ENCODE measurements at regions not wholly inside any gene's neighbourhood (a gene's known extent, or its start where the extent isn't known, plus 50 kb on each side); places are given as distances from the start of the nearest gene placed in this dataset.

GRCh38 chr4:117327491-117327890 is 242.1 kb upstream of the TRAM1L1 start:
- TF ChIP-seq CTCF (IDR thresholded peaks at IDR 0.05; ENCODE audit: poor library complexity, severe bottlenecking): no peak
- Histone ChIP-seq H3K36me3 (ENCODE audit: low read depth) (no peaks in the 10 kb centered on the region), H3K27ac (ENCODE audit: poor library complexity, severe bottlenecking) (no peak overlapping the region), H3K4me1 (ENCODE audit: insufficient read depth, poor library complexity, severe bottlenecking) (peaks cover 4% of the 10 kb centered on the region), H3K4me3 (ENCODE audit: severe bottlenecking) (no peak overlapping the region), H3K27me3 (ENCODE audit: insufficient read depth, poor library complexity, severe bottlenecking) (no peaks in the 10 kb centered on the region), H3K9me3 (ENCODE audit: severe bottlenecking) (no peaks in the 10 kb centered on the region)
- DNase-seq (ENCODE audit: low spot score) (no peak), ATAC-seq (ENCODE audit: low read depth) (no peak)

- Histone ChIP-seq H3K4me3 (ENCODE audit: severe bottlenecking) (no peak overlapping the region), H3K27ac (ENCODE audit: poor library complexity, severe bottlenecking) (no peak overlapping the region), H3K4me1 (ENCODE audit: insufficient read depth, poor library complexity, severe bottlenecking) (peaks cover 4% of the 10 kb centered on the region), H3K36me3 (ENCODE audit: low read depth) (no peaks in the 10 kb centered on the region), H3K27me3 (ENCODE audit: insufficient read depth, poor library complexity, severe bottlenecking) (no peaks in the 10 kb centered on the region), H3K9me3 (ENCODE audit: severe bottlenecking) (no peaks in the 10 kb centered on the region)
- no peak for TF ChIP-seq CTCF (IDR thresholded peaks at IDR 0.05; ENCODE audit: poor library complexity, severe bottlenecking)
- ATAC-seq (ENCODE audit: low read depth) (no peak), DNase-seq (ENCODE audit: low spot score) (no peak)
These were observed 243.0 kb upstream of the TRAM1L1 start for GRCh38 chr4:117328333-117328732.

GRCh38 chr4:117331817-117332216 is 246.4 kb upstream of the TRAM1L1 start:
- ATAC-seq (ENCODE audit: low read depth): no peak
- no peak for DNase-seq (ENCODE audit: low spot score)
- no peak for TF ChIP-seq CTCF (IDR thresholded peaks at IDR 0.05; ENCODE audit: poor library complexity, severe bottlenecking)

GRCh38 chr4:117334451-117335188 is 249.2 kb upstream of the TRAM1L1 start:
- H3K36me3 ChIP-seq (ENCODE audit: low read depth): no peaks in the 10 kb centered on the region
- no peak overlapping the region for H3K4me3 ChIP-seq (ENCODE audit: severe bottlenecking)
- DNase-seq (ENCODE audit: low spot score) (no peak), ATAC-seq (ENCODE audit: low read depth) (no peak)
- TF ChIP-seq CTCF (IDR thresholded peaks at IDR 0.05; ENCODE audit: poor library complexity, severe bottlenecking): no peak
- H3K4me1 ChIP-seq (ENCODE audit: insufficient read depth, poor library complexity, severe bottlenecking): no peaks in the 10 kb centered on the region
- no peaks in the 10 kb centered on the region for H3K9me3 ChIP-seq (ENCODE audit: severe bottlenecking)
- H3K27me3 ChIP-seq (ENCODE audit: insufficient read depth, poor library complexity, severe bottlenecking): no peaks in the 10 kb centered on the region
- no peak overlapping the region for H3K27ac ChIP-seq (ENCODE audit: poor library complexity, severe bottlenecking)

More at GRCh38 chr4:117331817-117332216, 246.4 kb upstream of the TRAM1L1 start:
- no peaks in the 10 kb centered on the region for H3K27me3 ChIP-seq (ENCODE audit: insufficient read depth, poor library complexity, severe bottlenecking)
- no peak overlapping the region for H3K27ac ChIP-seq (ENCODE audit: poor library complexity, severe bottlenecking)
- H3K36me3 ChIP-seq (ENCODE audit: low read depth): no peaks in the 10 kb centered on the region
- no peaks in the 10 kb centered on the region for H3K9me3 ChIP-seq (ENCODE audit: severe bottlenecking)
- H3K4me3 ChIP-seq (ENCODE audit: severe bottlenecking): no peak overlapping the region
- no peaks in the 10 kb centered on the region for H3K4me1 ChIP-seq (ENCODE audit: insufficient read depth, poor library complexity, severe bottlenecking)

- no peaks in the 10 kb centered on the region for H3K27me3 ChIP-seq (ENCODE audit: insufficient read depth, poor library complexity, severe bottlenecking)
- no peak for TF ChIP-seq CTCF (IDR thresholded peaks at IDR 0.05; ENCODE audit: poor library complexity, severe bottlenecking)
- H3K36me3 ChIP-seq (ENCODE audit: low read depth): no peaks in the 10 kb centered on the region
- H3K27ac ChIP-seq (ENCODE audit: poor library complexity, severe bottlenecking): no peak overlapping the region
- H3K4me1 ChIP-seq (ENCODE audit: insufficient read depth, poor library complexity, severe bottlenecking): no peaks in the 10 kb centered on the region
- no peak for ATAC-seq (ENCODE audit: low read depth)
- H3K9me3 ChIP-seq (ENCODE audit: severe bottlenecking): no peaks in the 10 kb centered on the region
- no peak overlapping the region for H3K4me3 ChIP-seq (ENCODE audit: severe bottlenecking)
- DNase-seq (ENCODE audit: low spot score): no peak
These were observed 272.1 kb upstream of the TRAM1L1 start for GRCh38 chr4:117357437-117357836.
